Activated CD4-positive, alpha-beta T cell treated with anti-CD3 and anti-CD28 coated beads, Interleukin-10, Interleukin-2, amounts not matched to agents 100 ng/mL and 50 ng/mL, durations not matched to agents 16 hours and 8 hours (primary cell): ENCODE measurements at regions not wholly inside any gene's neighbourhood (a gene's known extent, or its start where the extent isn't known, plus 50 kb on each side); places are given as distances from the start of the nearest gene placed in this dataset.
"Not testable (repeated sequence)": the region's sequence is repeated elsewhere in the genome, so short reads cannot be mapped to it uniquely, and the experiment has no call there.

Source experiments
- DNase-seq: peaks from one replicate; pipeline ENCODE4 v3.0.0-alpha.2; 2020

- not testable (repeated sequence) for DNase-seq
Observed at GRCh38 chr9:115844433-115844832, 309.2 kb upstream of the PAPPA start.

- no peak for DNase-seq
Observed at GRCh38 chr9:115845648-115846312, 307.8 kb upstream of the PAPPA start.

DNA sequence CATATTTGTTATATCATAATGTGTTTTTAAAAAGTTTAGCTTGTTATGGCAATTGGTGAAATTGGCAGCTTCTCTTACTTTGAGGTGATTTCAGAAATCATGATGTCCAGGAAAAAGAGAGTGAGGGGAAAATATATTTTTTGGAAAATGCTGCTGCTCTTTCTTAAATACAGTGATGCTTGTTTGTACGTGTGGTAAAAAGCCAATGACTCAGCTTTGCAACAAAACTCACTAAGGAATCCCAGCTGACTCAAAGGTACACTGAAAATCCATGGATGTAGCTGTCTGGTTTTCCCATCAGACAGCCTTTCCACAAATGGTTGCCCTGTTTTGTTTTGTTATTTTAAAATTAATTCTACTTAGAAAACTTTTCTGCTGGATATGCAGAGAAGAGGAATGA lies 306.4 kb upstream of the PAPPA start:
- no peak for DNase-seq

DNA sequence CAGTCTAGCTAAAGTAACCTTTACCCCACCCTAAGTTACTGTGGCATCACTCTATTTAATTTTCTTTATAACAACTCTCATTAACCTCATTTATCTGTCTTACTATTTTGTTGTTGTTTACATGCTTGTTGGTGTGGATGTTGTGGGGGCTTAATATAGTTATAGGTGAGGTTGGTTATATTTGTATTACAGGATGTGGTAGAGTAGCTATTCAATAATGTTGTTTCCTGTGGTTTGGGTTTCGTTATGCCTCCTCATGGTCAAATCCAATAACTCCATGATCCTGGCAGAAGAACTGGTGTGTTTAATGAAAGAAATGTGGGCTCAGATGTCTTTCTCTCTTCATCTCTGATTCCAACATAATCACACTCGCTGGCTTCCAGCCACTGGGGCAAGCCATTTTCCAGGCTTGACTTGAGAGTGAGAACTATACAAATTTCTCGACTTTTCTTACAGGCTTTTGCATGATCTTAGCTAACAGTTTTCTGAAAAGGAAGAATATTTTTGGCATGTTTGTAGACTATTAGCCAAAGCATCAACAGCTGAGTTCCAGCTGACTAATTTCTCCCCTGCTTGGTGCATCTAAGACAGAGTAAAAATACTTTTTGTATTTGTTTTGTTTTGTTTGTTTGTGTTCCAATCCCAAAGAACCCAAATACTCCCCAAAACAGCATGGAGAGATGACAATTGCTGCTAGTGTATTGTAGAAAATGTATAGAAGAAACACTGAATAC lies 303.7 kb upstream of the PAPPA start:
- DNase-seq, result no peak

- no peak for DNase-seq
Observed at GRCh38 chr9:115850548-115851304, 302.9 kb upstream of the PAPPA start.

DNA sequence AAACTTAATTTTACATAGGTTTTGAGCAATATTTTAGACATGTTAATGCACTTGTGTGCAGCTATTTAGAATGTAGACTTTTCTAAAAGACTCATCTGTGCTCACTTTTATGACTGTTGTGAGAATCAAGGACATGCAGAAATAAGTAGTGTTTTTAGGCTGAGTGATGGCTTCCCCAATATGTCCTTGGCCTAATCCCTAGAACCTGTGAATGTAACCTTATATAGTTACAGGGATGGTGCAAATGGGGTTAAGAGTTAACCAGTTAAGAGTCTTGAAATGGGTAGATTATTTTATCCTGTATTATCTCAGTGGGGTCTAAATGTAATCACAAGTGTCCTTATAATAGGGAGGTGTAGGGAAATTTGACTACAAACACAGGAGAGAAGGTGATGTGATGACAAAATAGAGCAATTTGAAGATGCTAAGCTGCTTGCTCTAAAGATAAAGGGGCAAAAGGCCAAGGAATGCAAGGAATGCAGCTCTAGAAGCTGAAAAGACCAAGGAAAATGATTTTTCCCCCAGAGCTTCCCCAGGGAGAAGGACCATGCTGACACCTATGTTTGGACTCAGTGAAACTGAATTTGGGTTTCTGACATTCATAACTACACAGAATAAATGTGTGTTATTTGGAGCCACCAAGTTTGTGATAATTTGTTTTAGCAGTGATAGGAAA lies 298.0 kb upstream of the PAPPA start:
- no peak for DNase-seq

DNA sequence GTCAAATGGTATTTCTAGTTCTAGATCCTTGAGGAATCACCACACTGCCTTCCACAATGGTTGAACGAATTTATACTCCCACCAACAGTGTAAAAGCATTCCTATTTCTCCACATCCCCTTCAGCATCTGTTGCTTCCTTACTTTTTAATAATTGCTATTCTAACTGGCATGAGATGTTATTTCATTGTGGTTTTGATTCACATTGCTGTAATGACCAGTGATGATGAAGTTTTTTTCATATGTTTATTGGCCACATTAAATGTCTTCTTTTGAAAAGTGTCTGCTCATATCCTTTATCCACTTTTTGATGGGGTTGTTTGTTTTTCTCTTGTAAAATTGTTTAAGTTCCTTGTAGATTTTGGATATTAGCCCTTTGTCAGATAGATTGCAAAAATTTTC lies 295.2 kb upstream of the PAPPA start:
- DNase-seq, result not testable (repeated sequence)

- no peak for DNase-seq
Observed at GRCh38 chr9:115862021-115862420, 291.6 kb upstream of the PAPPA start.

GRCh38 chr9:115864581-115864980 lies 289.0 kb upstream of the PAPPA start:
- no peak for DNase-seq

DNA sequence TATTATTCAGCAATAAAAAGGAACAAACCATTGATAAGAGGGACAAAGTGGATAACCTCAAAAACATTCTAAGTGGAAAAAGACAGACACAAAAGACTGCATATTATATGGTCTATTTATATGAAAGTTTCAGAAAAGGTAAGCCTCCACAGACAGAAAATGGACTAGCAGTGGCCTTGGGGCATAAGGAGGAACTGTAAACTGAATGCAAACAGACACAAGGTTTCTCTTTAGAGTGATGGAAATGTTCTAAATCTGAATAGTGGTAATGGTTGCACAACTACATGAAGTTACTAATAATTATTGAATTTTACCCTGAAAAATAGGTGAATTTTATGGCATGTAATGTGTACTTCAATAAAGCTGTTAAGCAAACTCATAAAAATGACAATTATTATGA lies 286.3 kb upstream of the PAPPA start:
- no peak for DNase-seq

GRCh38 chr9:115877852-115878438 lies 275.6 kb upstream of the PAPPA start:
- no peak for DNase-seq

GRCh38 chr9:115879451-115879850 lies 274.1 kb upstream of the PAPPA start:
- DNase-seq, result no peak

GRCh38 chr9:115880221-115880885 lies 273.2 kb upstream of the PAPPA start:
- no peak for DNase-seq

- no peak for DNase-seq
Observed at GRCh38 chr9:115882911-115883310, 270.7 kb upstream of the PAPPA start.

- peak; percentile 0 for DNase-seq
Observed at GRCh38 chr9:115883467-115884329, 269.9 kb upstream of the PAPPA start.

DNA sequence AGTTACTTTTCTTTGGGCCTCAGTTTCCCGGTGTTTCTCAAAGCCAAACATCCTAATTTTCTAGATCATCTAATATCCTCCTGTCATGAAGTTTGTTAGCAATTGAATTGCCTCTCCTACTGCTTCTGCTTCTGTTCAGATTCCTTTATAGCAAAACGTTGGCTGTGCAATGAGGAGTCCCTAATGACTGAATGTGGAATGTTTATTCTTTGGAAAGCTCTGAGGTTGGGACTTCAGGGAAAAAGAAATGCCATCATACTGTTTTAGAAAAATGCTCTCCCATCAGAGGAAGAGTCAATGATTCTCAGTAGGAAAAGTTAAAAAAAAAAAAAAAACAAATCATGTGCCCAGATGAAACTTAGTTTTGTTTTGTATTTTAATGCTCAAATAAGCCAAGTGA lies 268.7 kb upstream of the PAPPA start:
- DNase-seq, result no peak

GRCh38 chr9:115888131-115888530 lies 265.5 kb upstream of the PAPPA start:
- no peak for DNase-seq

GRCh38 chr9:115891929-115892328 lies 261.7 kb upstream of the PAPPA start:
- no peak for DNase-seq

GRCh38 chr9:115898478-115898877 lies 255.1 kb upstream of the PAPPA start:
- not testable (repeated sequence) for DNase-seq

DNA sequence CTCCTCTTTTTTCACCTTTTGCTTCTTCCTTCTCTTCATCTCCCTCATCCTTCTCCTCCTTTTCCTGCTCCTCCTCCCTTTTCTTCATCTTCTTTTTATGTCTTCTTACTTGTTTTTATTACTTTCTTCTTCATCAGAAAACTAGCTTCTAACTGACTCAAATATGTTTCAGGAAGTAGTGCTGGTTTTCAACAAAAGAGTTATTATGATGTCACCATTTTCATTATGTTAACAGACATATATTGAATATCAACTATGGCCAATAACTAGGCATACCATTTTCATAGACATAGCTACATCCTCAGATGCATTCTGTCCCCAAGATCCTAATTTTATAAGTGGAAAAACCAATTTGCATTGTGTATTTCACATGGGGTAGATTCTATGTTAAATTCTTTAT lies 252.9 kb upstream of the PAPPA start:
- DNase-seq, result no peak

GRCh38 chr9:115910959-115911358 lies 242.6 kb upstream of the PAPPA start:
- no peak for DNase-seq
